Right lobe of liver (tissue), 6 donors: ENCODE measurements at regions not wholly inside any gene's neighbourhood (a gene's known extent, or its start where the extent isn't known, plus 50 kb on each side); places are given as distances from the start of the nearest gene placed in this dataset.

Source experiments
- ATAC-seq, 4 donors: fragments of 200-7000 bp; cut with Tn5 transposase; one replicate each; pipeline ENCODE4 v1.9.1; 2020; ENCODE audit warnings: mild to moderate bottlenecking in 4 of 4, moderate library complexity in 4 of 4
- DNase-seq, 3 donors: peaks; one replicate each; pipeline ENCODE4 v3.0.0-alpha.2; 2020
- H3K27ac ChIP-seq, 3 donors: fragments of 200-600 bp; one replicate each; pipeline ENCODE4 v1.8.0; 2022
- H3K27me3 ChIP-seq, 2 donors: fragments of 200-600 bp; one replicate each; pipeline ENCODE4 v1.8.0; 2022
- H3K36me3 ChIP-seq, 4 donors: fragments of 200-600 bp; sonication (generic) in 1 of 4; one replicate each; pipeline versions ENCODE4 v1.5.1 to v1.8.0; 2017 to 2022; ENCODE audit warnings: control low read depth in 1 of 4
- H3K4me1 ChIP-seq, 4 donors: fragments of 200-600 bp; sonication (generic) in 1 of 4; one replicate each; pipeline versions ENCODE4 v1.5.1 to v1.8.0; 2017 to 2022; ENCODE audit warnings: control low read depth in 1 of 4
- H3K4me3 ChIP-seq, 3 donors: fragments of 200-600 bp; one replicate each; pipeline ENCODE4 v1.8.0; 2022
- H3K9me3 ChIP-seq, 4 donors: fragments of 200-600 bp; sonication (generic) in 1 of 4; one replicate each; pipeline versions ENCODE4 v1.5.1 to v1.8.0; 2017 to 2022; ENCODE audit warnings: control low read depth in 1 of 4
- POLR2A ChIP-seq: fragments of 450-650 bp; IDR thresholded peaks from one replicate; pipeline ENCODE4 v1.6.1; 2017; ENCODE audit warnings: antibody characterized with exemption, mild to moderate bottlenecking
- WGBS: methylation state at CpG from one replicate; pipeline ENCODE4 v1.1.6; 2018; ENCODE audit warnings: low coverage, low lambda C conversion rate; ENCODE audit not compliant: insufficient coverage; ENCODE audit errors: missing lambda C conversion rate; 5-methylcytosine and 5-hydroxymethylcytosine counted together
- intact Hi-C, 2 donors: fragments of 100-400 bp; cut with DNase I; formaldehyde crosslinking; loops; one replicate each; pipeline versions ENCODE4 v1.11.2 to v1.14.1; 2022
- TF ChIP-seq, protein P1 (sequence below), 4 donors: fragments of 200-600 bp in 3 of 4; fragments of 450-650 bp in 1 of 4; IDR thresholded peaks; one replicate each; pipeline versions ENCODE4 v1.5.1 to v1.8.0; 2016 to 2022; ENCODE audit warnings: antibody characterized with exemption in 4 of 4, mild to moderate bottlenecking in 2 of 4
- donor health status: DM: no; HTN: yes; CAD: no.
- donor health status: DM: no; HTN: no; CAD: no.
- donor health status: DM: no; HTN: no; CAD: no.
- donor health status: DM: no; HTN: yes; CAD: no.
- donor health status: DM: no; HTN: yes; CAD: no.

DNA sequence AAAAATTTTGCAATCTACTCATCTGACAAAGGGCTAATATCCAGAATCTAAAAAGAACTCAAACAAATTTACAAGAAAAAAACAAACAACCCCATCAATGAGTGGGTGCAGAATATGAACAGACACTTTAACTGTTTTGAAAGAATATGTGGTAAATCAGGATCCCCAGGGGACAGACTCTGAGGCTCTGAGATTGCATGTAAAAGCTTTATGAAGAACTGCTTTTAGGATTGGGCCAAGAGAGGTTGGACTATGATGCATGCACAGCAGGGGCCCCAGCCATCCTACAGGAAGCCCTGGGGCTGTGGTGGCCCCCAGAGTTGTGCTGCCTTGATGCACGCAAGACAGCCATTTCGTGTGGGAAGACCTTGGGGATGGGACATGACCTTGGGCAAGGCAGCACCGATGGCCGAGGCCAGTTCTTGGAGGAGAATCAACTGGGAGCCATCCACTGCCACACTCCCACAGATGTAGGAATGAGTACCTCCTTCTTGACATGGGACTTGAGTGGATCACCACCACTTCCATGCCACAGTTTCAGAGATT lies 298.1 kb upstream of the THBS1 start:
- DNase-seq, result no peak
- no peaks in the 10 kb centered on the region for H3K4me1 ChIP-seq
- ATAC-seq, result no peak
- H3K27me3 ChIP-seq, result no peaks in the 10 kb centered on the region
- no peaks in the 10 kb centered on the region for H3K36me3 ChIP-seq
- no peak for TF ChIP-seq POLR2A
- TF ChIP-seq, protein P1, sequence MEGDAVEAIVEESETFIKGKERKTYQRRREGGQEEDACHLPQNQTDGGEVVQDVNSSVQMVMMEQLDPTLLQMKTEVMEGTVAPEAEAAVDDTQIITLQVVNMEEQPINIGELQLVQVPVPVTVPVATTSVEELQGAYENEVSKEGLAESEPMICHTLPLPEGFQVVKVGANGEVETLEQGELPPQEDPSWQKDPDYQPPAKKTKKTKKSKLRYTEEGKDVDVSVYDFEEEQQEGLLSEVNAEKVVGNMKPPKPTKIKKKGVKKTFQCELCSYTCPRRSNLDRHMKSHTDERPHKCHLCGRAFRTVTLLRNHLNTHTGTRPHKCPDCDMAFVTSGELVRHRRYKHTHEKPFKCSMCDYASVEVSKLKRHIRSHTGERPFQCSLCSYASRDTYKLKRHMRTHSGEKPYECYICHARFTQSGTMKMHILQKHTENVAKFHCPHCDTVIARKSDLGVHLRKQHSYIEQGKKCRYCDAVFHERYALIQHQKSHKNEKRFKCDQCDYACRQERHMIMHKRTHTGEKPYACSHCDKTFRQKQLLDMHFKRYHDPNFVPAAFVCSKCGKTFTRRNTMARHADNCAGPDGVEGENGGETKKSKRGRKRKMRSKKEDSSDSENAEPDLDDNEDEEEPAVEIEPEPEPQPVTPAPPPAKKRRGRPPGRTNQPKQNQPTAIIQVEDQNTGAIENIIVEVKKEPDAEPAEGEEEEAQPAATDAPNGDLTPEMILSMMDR (IDR thresholded peaks at IDR 0.05), result no peak
- no peak overlapping the region for H3K27ac ChIP-seq
- WGBS, result no CpG with 5 or more reads among the region's 4 CpGs
- intact Hi-C loops, result no loop called here
- no peaks in the 10 kb centered on the region for H3K9me3 ChIP-seq
- H3K4me3 ChIP-seq, result no peak overlapping the region

DNA sequence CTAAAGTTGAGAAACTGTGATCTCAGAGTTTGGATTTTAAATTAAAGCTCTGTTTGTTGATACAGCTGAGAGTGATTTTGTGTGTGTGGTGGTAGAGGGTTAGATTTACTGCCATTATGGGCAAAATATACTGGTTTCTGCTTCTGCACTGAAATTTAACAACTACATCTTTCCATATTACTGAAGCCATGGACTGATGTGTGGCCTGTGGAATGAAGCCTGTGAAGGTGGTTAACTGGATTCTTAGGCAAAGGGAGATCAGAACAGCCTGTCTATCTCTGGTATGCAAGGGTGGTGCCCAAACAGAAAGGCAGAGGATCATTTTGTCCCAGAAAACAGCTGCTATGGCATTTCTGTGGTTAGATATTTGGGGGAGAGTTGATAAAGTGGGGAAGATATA lies 297.3 kb upstream of the THBS1 start:
- no peak overlapping the region for H3K27ac ChIP-seq
- H3K9me3 ChIP-seq, result no peaks in the 10 kb centered on the region
- no peak for TF ChIP-seq POLR2A
- TF ChIP-seq, protein P1 (IDR thresholded peaks at IDR 0.05), result no peak
- no peak for ATAC-seq
- no peak for DNase-seq
- no peaks in the 10 kb centered on the region for H3K4me1 ChIP-seq
- no peaks in the 10 kb centered on the region for H3K27me3 ChIP-seq
- intact Hi-C loops, result no loop called here
- no peaks in the 10 kb centered on the region for H3K36me3 ChIP-seq
- no peak overlapping the region for H3K4me3 ChIP-seq

DNA sequence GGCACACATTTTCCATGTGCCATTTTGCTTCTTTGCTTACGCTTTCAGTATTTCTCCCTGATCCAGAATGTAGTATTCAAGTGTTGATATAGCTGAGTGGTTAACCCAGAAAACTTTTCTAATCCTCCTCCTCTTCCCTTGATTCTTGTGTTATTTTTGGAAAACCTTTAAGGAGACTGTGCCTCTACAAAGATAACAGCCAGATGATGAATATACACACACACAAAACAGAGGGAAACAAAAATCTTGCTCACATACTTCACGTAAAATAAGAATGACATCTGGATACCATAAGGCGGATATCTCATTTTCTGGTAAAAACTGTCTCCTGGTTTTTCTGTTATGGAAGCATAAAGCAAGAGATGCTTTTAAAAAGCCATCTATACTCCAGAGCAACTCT lies 295.8 kb upstream of the THBS1 start:
- Histone ChIP-seq H3K4me1 (no peaks in the 10 kb centered on the region), H3K27ac (no peak overlapping the region), H3K27me3 (no peaks in the 10 kb centered on the region), H3K9me3 (no peaks in the 10 kb centered on the region), H3K36me3 (no peaks in the 10 kb centered on the region), H3K4me3 (no peak overlapping the region)
- 83% methylated on average over 3 of the region's 3 CpGs for WGBS
- ATAC-seq (no peak), DNase-seq (no peak)
- no peak for TF ChIP-seq POLR2A
- TF ChIP-seq, protein P1 (IDR thresholded peaks at IDR 0.05), result no peak
- intact Hi-C loops, result no loop called here

DNA sequence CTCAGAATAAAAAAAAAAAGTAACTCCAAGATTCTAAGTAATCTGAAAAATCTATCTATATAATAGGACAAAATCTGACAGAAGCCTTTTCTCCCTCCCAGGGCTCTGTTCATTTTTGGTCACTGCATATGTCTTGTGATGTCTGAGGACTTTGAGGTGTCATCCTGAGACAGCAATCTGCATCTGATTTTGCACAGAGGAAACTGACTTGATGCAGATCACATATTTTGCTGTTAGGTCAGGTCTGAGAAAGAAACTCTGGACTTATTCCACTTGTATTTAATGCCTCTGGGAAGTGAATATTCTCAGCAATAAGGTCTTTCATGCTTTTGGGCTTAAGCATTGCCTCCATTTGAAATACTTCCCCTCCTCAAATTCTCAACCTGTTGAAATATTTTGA lies 295.2 kb upstream of the THBS1 start:
- TF ChIP-seq POLR2A, result no peak
- TF ChIP-seq, protein P1 (IDR thresholded peaks at IDR 0.05), result no peak
- intact Hi-C loops, result no loop called here
- DNase-seq (no peak), ATAC-seq (no peak)
- no peaks in the 10 kb centered on the region for H3K36me3 ChIP-seq
- H3K4me3 ChIP-seq, result no peak overlapping the region
- no peaks in the 10 kb centered on the region for H3K27me3 ChIP-seq
- no peaks in the 10 kb centered on the region for H3K9me3 ChIP-seq
- H3K27ac ChIP-seq, result no peak overlapping the region
- H3K4me1 ChIP-seq, result no peaks in the 10 kb centered on the region

DNA sequence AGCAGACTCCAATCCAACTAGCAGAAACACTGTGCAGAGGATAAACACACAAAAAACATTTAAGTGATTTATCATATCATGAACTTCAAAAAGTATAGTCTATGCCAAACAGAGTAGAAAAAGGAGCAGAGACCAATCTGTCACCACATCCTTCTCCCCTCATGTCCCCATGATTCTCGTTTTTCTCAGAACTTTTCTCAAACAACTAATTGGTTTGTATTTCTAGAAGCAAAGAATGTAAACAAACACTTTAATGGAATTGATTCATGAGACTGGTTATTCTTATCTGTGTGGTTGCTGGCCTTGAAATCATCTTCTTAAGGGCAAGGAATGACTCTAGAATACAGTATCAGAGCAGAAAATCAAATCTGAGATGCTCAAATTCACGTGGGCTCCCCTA lies 294.2 kb upstream of the THBS1 start:
- Histone ChIP-seq H3K4me1 (no peaks in the 10 kb centered on the region), H3K27me3 (no peaks in the 10 kb centered on the region), H3K4me3 (no peak overlapping the region), H3K36me3 (no peaks in the 10 kb centered on the region), H3K27ac (no peak overlapping the region), H3K9me3 (no peaks in the 10 kb centered on the region)
- ATAC-seq (no peak), DNase-seq (no peak)
- 32% methylated on average over 2 of the region's 2 CpGs for WGBS
- intact Hi-C loops, result no loop called here
- TF ChIP-seq, protein P1 (IDR thresholded peaks at IDR 0.05), result no peak
- TF ChIP-seq POLR2A, result no peak
